DMS153 treated with DMSO at 0.1 percent for 48 hours (cell line): ENCODE measurements at regions not wholly inside any gene's neighbourhood (a gene's known extent, or its start where the extent isn't known, plus 50 kb on each side); places are given as distances from the start of the nearest gene placed in this dataset.

Source experiments
- DNase-seq: peaks from one replicate; lab custom pipeline; 2025; ENCODE audit not compliant: unreplicated experiment; lab: John Stamatoyannopoulos, UW

DNA sequence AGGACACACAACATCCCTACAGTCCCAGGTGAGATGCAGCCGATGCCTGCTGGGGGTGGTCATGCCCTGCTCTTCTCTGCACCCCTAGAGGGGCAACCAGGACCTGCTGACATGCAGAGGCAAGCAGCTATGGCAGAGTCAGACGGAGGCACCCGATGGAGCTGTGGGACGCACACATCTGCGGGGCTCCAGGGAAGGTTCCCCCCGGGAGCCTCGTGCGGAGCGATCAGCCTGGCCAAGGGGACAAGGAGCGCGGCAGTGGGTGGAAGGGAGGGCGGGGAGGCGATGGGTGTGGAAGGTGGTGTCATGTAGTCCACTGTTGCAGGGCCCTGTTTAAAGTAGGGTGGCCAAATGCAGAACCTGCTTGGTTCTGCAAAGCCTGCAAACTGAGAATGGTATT lies 143.0 kb upstream of the AJAP1 start:
- DNase-seq, result no peak

DNA sequence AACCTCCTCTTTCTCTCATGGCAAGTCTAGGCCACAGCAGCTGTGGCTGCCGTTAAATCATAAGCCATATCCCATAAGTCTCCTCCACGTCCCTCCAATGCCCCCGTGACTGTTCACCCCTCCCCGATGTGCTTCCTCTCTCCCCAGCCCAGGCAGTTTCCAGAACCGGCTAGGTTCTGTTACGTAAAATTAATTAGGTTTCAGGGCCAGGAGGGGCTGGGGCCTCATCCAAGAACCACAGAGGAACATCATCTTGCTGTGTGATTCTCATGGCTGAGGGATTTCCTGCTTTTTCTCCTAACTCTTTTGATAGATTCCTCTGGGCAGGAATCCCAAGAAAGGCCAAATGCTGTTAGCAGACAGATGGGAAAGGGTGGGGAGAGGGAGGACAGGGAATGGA lies 141.8 kb upstream of the AJAP1 start:
- no peak for DNase-seq

DNA sequence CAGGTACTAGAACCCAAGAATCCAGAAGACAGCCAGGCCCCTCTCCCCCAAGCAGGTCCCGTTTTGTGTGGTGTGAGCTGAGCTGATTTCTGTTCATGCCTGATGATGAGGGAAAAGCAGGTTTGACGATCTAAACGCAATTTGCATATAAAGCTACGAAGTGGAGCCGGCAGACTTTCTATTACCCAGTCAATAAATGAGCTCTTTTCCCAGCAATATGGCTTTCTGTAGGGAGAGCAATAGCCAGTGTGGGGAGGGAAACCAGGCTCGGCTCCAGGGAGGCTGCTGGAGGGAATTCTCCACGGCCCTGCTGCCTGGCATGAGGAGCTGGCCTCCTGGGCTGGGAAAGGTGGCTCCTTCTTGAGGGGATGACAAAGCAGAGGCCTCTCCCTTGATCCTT lies 140.7 kb upstream of the AJAP1 start:
- no peak for DNase-seq

DNA sequence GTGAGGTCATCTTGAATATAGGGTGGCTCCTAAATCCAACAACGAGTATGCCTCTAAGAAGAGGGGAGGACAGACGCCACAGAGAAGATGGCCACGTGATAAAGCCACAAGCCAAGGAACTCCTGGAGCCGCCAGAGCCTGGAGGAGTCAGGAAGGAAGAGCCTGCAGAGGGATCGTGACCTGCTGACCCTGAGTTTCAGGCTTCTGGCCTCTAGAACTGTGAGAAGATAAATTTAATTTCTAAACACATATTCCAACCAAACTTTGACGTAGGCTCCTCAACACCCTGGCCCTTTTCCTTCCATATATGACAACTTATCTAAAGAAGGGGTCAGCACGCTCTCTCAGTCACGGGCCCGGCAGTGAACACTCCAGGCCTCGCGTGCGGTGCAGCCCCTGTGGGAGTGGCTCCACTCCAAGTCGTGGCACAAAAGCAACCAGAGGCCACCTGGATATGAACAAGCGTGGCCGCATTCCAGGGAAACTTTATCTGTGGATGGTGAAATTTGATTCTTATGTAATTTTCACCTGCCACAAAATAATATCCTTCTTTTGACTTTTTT lies 138.6 kb upstream of the AJAP1 start:
- DNase-seq, result no peak

DNA sequence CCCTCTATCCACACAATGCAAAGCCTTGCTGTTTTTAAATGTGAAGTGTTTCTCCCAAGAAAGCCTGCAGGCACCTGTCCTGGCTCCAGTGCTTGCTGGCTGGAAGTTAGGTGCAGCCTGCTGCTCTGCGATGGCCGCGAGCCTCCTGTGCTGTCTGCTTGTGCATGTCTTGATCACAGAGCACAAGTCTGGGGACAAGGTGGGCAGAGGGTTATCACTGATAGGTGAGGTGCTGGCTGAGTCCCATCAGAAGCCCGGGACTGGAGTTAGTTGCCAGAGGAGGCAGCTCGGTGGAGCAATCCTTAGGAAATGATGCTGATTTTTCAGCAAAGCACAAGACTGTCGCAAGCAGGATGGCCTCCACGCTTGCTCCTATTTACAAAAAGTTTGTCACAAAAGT lies 137.8 kb upstream of the AJAP1 start:
- no peak for DNase-seq

DNA sequence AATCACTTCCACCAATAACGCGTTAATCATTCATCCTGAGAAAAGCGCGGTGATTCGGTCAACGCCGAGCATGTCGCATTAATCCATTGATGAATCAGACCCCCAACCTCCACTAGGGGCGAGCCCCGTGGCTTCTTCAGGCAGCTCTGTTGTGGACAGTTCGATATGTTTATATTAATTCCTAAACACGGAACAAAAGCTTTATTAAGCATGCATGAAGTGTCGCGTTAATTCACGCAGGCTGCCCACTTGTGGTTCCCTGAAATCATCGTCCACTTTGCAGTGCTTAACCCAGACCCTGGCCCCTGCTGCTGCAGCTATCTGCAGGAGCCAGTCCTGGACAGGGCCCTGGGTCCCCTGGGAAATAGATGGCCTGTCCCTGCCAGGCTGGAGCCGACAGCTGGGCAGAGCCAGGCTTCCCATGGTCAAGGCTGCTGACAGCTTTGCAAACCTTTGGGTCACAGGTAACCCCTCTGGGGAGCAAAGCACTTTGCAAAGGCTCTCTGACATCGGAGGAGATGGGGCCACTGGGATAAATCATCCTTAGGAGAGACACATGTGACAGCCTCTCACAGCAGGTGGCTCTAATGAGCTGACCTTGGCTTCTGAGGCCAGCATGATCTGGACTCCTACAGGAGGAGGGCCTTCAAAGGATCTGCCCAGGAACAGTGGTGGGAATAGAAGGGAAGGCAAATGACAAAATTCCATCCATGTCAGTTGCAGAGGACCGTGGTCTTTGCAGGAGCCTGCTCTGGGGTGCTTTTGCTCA lies 137.0 kb upstream of the AJAP1 start:
- DNase-seq, result no peak

DNA sequence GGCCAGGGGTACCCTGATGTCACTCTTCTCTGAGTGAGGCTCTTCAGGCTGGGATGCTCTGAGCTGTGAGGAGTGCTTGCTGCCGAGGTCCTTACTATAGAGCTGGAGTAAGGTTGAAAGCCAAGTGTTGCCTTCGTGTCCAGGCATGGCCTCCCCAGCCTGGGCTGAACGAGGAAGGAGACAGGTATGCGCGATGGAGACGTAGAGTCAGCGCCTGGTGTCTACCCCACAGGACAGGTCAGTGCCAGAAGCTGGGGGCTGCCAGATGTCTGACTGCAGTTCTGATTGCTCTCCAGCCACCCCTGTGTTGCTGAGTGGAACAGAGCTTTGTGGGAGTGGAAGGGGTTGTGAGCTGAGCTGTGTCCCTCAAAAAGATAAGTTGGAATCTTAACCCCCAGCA lies 135.8 kb upstream of the AJAP1 start:
- no peak for DNase-seq

DNA sequence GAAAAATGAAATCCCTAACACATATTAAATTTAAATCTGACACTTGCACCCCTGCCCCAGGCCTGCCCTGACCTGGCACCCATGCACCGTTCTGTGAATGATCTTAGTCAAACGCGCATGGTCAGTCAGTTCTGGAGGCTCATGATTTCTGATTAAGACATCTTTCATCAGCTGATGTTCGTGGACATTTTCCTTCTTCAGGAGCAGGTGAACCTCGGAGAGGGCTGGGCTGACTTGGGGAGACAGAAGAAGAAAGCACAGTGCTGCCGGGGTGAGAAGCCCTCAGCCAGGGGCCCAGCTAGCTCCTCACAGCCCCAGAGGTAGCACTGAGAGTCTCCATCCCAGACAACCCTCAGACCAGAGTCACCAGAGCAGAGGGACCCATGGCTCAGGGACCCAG lies 134.5 kb upstream of the AJAP1 start:
- DNase-seq, result no peak

DNA sequence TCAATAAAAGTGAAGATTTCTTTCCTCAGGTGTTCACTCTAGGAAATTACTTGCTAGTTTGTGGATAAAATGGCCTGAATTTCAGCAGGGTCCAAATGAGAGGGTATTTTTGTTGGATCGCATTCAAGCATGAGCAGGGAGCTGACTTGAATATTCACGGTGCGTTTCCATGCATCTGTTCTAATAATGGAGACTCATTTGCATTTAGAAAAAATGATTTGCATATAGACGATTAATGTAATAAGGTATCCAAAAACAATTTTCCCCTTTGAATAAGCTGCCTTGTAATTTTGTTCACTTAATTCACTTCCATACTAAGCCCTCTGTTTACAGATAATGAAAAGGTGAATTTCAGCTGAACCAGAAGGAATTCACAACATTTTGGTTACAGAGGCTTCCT lies 130.9 kb upstream of the AJAP1 start:
- DNase-seq, result no peak

DNA sequence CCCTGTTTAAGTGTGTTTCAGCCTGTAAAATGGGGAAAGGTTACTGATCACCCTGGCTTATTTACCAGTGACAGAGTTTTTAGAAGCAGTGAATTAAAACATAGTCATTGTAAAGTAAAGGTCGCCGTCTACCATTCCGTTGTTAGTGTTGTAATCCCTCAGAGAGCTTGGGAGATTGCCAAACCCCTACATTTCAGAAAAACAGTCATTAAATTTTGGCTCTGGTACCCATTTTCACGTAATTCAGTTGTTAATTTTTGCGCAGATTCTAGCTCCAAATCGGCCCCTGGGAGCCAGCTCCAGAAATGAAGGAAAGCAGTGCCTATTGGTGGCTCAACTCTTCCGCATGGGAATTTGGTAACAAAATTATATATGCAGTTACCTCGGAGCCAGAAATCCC lies 127.7 kb upstream of the AJAP1 start:
- no peak for DNase-seq

DNA sequence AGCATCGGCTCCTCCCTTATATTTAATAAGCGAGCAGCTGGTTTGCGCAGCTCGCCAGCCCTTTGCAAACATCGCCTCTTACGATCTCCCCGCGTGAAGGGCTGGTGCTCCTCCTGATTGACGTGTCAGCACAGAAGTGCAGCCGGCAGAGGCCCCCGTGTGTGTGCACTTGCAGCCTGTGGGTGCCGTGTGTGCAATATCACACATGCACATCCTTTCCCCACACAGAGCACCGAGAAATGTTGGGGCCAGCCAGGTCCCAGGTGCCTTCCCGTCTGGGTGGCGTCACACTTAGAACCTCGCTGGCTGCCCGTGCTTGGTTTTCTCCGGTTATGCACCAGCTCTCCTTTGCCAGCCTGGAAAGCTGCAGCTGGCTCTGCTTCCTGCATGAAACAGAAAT lies 126.6 kb upstream of the AJAP1 start:
- peak; percentile 68 for DNase-seq

DNA sequence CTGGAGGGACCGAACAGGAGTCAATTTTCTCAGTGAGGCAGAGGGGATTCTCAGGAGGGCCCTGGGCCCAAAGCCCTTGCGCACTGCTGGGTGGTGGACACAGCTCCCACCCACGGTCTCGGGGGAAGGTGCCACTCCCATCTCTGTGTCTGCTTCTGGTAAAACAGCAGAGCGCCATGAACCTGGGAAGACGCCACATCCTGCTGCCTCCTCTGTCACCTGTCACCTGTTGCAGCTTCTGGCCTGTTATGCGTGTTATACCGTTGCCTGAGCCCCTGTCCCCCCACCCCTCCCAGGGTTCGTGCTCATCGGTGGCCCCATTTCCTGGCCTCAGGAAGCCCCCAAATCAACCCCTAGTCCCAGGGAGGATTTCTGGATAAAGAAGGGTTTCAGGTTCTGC lies 125.8 kb upstream of the AJAP1 start:
- no peak for DNase-seq

DNA sequence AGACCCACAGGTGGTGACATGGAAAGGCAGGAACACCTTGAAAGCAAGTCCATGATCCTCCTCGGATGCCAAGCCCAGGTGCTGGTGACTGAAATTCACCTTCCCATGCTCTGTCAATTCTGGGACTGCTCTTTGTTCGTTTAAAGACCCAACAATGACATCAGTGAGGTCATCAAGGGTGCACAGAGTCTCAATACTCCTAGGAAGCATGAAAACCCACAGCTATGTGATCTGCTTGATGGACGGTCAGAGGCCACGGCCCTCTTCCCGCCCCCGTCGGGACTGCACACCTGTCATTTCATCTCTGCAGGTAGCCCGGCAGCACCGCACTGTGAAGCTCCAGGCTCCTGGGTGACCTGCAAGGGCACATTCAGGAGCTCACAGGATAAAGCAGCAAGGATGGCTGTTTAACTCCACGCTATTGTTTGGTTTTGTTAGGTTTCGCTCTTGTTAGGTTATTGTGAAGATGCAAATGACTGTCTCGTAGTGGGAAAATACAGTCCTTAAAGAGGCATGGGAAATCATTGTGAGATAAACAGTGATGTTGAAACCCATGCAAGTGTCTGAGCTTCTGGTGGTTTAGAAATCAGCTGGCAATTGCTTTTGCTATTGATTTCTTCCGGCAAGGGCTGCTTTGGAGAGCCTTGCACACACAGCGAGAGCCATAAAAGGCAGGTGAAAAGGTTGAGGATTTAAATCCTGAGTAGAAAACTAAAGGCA lies 124.8 kb upstream of the AJAP1 start:
- peak; percentile 26 for DNase-seq

DNA sequence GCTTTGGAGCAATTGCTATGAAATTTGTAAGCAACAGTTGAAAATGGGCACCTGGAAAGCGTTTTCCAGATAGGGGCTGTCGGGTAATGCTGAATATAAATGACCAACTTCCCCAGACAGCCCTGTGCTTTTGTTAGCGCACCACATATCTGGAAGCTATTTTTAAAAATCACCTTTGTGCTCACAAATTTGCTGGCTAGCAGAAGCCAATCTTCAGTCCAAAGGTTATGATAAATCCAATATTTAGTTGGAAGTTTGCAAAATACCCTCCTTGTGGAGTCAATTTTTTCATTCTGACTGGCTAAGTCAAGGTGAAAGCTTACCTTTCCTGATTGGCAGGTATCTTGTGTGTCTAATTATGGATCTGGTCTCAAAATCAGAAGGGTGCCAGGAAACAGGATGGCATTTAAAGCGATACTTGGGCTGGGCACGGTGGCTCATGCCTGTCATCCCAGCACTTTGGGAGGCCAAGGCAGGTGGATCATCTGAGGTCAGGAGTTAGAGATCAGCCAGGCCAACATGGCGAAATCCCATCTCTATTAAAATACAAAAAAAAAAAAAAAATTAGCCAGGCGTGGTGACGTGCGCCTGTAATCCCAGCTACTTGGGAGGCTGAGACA lies 124.1 kb upstream of the AJAP1 start:
- no peak for DNase-seq

DNA sequence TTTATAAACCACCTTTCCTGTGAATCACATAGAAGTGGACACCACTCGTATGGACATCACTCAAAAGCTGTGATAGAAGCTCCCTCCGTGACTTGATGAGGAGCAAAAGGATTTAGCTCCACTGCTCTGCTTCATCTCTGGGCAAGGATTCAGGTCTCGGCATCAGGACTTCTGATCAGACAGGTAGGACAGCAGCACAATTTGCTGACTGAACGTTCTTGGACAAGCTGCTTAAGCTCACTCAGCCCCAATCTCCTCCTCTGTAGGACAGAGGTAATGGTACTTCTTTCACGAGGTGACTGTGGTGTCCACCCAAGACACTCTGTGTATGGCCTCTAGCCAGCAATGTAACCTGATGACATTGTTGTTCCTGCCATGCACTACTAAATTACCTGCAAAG lies 122.6 kb upstream of the AJAP1 start:
- DNase-seq, result no peak

DNA sequence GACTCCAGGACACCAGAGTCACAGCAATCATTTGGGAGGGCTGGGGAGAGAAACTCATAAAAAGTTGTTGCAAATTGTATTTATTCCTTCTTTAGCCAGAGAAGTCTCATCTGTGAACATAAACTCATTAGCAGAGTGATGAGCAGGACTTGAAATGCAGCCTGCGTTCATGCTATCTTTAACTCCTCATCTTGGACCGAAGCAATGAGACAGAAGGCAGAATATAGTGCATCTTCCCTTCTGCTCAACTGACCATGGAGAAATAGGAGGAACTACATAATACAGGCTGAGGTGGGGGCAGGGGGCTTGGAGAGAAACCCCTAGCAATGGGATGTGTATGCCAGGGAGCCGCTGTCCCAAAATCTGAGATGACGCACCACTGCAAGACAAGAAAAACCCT lies 121.8 kb upstream of the AJAP1 start:
- DNase-seq, result no peak

DNA sequence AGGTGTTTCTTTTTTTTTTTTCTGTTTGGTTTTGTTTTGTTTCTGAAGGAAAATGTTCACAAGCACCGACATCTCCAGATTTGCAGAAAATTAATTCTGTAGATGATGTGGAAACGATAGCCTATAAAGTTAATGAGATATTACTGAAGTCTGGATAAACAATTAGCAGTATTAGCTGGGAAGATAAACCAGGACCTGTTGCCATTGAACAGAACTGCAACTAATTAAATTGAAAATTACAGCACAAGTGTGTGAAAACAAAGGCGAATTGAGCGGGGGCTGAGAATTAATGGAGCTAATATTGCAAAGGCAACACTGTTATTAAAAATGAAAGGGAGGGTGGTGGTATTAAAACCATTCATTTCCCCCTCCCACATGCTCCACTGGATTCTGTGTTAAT lies 107.5 kb upstream of the AJAP1 start:
- no peak for DNase-seq

DNA sequence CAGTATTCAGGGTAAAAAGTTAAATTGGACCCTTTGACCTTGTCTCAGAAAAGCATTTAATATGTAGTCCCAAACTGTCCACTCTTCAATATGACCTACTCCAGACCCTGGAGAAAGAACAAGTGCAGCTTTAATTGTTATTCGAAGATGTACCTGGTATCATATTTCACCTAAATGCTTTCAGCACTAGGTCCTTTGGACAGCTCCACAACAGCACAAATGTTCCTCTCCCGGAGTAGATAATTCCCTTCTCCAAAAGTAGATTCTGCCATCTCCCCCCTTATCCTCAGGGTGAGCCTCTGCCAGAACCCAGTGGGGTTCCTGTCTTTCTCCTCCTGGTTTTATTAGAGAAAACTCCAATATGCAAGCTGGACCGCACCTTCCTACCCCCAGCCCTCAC lies 104.5 kb upstream of the AJAP1 start:
- DNase-seq, result no peak

DNA sequence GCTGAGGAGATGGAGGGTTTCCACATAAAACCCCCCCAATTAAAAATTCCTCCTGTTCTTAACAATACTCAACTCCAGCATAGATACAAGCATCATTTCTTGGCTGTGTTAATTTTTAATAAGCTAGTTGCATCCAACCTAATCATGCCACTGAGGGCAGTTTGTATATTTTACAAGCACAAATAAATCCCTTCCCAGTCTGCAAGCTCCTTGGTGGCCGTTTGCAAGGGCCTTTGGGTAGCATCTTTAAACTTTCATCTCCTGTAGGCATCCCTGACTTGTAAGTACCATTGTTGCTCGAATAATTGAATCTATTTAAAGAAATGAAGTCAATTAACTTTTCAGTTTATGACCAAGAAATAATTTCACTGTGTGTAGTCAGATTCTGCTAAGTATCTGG lies 103.5 kb upstream of the AJAP1 start:
- DNase-seq, result no peak

DNA sequence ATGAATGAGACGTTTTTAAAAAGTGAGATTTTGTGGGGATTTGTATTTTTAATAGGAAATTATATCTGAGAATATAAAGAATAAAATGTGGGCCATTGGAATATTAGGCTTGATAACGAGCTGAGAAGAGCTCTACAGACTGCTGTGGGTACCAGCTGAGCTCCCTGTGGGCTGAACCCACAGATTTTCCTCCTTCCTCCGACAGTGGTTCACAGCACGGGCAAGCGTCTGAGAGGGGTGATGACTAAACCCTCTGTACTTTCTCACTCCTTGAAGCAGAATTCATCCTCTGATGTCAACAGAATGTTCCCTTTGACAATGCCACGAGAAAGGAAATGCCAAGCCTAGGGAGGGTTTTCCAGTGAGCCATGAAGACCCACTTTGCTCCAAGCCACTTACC lies 102.7 kb upstream of the AJAP1 start:
- DNase-seq, result no peak

DNA sequence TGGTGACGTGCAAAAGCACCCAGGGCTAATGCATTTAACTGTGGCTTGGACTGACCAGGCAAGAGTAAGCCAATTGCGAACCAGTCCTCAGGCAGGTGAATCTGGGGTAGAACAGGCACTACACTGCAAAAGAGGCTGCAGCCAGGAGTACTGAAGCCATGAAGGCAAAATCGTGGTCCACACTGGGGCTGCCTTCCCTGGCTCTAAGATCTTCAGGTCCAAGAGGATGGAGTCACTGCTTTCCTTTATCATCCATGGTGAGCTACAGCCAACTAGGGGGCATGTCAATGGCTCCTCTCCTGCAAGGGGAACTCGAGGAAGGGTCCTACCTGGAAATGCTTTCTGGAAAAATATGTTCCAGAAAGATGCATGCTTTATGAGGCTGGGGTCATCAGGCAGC lies 100.6 kb upstream of the AJAP1 start:
- DNase-seq, result no peak

DNA sequence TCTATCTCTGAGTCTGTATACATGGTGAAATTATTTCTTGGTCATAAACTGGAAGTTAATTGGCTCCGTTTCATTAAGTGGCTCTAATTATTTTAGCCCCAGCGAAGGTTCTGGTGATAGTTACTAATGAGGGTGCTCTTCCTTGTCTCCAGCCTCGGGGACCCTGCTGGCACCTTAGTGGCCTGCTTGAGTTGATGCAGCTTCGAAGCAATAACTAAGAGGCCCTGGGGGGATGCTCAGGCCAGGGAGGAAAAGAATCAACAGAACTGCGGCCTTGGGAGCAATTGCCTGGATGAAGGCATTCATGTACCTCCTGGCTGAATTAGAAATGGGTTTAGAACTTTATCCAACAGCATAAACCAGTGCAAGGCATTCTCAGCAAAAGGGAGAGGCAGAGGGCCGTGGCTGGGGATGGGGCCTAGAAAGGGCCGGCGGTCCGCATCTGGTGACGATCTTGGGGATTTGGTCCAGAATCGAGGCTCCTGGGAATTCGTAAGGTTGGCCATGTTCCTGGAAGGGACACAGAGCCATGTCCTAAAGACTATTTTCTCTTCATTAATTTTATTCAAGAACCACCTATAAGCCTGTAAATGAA lies 100.0 kb upstream of the AJAP1 start:
- DNase-seq, result no peak
